HG02763 (cell line): ENCODE measurements at regions not wholly inside any gene's neighbourhood (a gene's known extent, or its start where the extent isn't known, plus 50 kb on each side); places are given as distances from the start of the nearest gene placed in this dataset.

Source experiments
- ATAC-seq: cut with Tn5 transposase; IDR thresholded peaks from one replicate; pipeline ENCODE4 v1.9.1; 2021; ENCODE audit warnings: mild to moderate bottlenecking, moderate library complexity; ENCODE audit not compliant: unreplicated experiment

DNA sequence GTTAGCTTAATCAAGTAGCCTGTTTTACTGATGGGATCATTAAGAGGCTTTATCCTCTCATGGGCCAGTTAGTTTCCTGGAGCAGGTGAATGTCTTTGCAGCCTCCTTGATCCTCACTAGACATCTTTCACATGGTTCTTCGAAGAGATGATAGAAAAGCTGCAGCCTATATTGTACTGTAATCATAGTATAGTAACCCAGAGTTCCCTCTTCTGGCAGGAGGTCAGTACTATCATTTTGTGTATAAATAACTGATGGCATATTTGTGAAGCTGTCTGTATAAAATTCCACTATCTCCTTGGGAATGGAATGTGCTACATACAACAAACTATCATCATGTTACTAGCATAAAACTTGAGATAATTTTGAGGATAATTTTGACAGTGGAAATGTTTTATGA is 123.8 kb upstream of the PRPS1L1 start:
- no peak for ATAC-seq

DNA sequence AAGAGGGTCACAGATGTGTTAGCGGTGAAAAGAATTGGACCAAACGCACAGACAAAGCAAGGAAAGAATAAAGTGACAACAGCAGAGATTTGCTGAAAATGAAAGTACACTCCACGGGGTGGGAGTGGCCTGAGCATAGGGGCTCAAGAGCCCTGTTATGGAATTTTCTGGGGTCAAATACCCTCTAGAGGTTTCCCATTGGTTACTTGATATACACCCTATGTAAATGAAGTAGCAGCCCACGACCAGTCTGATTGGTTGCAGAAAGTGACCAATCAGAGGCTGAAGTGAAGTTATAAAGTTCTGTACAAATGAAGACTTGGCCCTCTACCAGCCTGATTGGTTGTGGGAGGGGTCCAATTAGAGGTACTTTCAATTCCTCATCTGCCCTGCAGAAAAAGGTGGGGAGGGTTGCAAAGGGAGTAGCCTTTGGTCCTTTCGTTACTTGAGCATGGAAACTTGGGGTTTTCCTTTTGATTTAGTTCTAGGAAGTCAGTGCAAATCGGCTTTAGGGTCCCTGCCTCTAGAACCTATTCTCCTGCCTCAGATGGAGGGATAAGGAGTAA is 125.6 kb upstream of the PRPS1L1 start:
- ATAC-seq, result no peak

DNA sequence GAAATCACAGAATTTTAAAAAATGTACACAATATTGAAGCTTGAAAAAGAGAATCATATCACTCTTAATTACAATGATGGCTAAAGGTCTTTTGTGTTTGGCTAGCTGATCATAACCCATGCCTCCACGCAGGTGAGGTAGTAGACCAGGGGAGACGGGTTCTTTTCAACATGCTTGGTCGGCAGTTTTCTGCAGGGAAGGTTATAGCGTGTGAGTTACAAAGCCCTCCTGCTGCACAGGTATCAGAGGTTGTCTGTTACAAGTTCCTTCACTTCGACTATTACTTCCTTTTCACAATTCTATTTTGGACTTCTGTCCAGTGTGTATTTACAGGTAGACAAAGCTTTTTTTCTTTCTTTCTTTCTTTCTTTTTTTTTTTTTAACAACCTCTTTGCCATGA is 127.1 kb upstream of the PRPS1L1 start:
- no peak for ATAC-seq

DNA sequence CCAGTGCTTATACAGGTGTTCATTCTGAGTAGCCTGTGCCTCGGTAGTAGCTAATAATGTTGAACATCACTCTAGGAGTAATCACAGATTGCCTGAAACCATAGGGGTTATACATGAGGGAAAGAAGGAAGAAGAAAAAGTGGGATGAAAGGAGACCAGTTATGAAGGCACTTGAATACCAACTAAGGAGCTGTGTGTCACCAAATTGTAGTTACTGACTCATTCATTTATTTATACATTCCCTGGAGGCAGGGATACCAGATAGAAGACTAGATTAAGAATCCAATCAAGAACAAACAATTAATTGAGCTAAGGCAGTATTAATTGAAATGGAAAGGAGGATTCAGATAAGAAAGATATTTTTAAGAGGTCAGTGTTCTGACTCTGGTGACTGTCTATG is 129.6 kb upstream of the PRPS1L1 start:
- no peak for ATAC-seq

DNA sequence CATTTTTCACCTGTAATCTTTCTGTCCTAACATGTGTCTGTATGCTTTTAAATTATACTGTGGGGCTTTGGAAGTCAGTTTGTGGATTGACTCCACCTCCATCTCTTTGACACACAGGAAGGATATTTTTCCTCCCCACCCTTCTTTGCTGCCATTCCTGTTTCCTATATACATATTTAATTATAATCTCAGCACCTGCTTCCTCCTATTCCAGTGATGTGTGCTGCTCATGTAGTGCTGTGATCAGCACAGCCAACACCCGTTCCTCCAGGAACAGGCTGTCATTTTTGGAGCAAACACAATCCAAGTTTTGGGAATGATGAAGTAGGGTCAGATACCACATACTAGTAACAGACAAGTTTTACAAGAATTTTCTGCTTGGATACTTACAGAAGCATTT is 135.0 kb upstream of the PRPS1L1 start:
- no peak for ATAC-seq

DNA sequence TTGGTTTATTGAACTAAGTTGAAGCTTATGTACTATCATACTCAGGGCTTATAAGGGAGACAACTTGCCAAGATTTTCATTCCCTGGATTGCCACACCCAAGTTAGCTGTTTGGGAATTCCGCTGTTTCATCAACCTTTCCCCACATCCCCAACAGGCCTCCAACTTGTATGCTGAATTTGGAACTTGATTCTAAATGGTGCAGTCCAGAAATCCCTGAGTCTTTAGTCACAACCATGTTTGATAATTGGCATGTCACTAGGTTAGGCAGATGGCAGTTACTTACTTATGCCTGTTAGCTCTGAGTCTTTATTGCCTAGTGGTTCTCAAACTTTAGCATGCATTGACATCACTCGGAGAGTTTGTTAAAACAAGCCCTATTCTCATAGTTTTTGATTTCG is 135.4 kb upstream of the PRPS1L1 start:
- no peak for ATAC-seq

DNA sequence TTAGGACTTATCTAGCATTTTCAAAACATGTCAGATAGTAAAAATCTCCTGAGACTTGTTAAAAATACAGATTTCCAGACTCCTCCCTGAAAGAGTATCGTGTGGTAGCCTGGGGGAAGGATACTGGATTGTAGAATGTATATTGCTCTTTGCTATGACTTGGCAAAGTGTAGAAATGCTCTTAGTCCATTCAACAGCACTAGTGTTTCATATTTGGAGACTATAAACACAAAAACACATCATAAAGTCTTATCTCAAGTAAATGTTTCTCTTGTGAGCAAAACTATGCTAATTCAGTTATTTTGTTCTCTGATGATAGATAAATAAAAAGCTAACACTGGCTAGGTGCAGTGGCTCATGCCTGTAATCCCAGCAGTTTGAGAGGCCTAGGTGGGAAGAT is 137.5 kb upstream of the PRPS1L1 start:
- ATAC-seq, result no peak

DNA sequence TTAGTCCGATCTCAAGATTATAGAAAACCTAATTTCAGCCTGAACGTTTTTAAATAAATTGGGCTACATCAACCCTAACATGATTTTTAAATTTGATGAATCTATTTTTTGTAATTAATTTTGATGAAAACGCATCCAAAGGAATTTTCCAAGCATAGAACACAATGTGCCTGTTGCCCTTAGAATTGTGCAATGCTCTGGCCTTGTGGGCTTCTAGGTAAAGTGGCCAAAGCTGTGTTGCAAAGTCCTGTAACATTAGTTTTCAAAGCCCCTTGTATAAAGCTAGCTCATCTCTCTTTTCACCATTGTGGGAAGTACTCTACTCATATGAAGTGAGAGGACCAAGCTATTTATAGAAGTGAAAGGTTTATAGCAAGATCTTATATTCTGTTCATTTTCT is 138.4 kb upstream of the PRPS1L1 start:
- no peak for ATAC-seq

DNA sequence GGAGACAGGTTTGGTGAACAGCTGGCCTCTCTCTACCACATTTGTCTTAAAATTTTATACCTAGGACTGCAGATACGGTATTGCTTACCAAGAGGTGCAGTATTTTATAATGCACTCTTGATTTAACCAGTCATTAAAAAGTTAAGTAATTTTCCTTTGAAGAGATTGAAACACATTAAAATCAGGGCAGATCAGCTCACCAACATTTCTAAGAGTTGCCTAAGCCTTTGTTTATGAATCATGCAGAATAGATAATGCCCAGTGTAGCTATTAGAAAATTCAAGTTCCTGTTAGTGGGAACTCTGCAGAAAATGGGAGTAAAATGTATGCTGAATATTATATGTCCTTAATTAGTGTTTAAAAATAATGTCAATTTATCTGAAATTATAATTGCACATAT is 140.2 kb upstream of the PRPS1L1 start:
- no peak for ATAC-seq

DNA sequence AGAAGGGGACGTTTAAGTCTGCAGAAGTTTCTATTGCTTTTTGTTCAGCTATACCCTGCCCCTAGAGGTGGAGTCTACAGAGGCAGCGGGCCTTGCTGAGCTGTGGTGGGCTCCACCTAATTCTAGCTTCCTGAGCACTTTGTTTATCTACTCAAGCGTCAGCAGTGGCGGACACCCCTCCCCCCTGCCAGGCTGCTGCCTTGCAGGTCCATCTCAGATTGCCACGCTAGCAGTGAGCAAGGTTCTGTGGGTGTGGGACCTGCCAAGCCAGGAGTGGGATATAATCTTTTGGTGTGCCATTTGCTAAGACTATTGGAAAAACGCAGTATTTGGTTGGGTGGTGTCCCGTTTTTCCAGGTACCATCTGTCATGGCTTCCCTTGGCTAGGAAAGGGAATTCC is 147.3 kb upstream of the PRPS1L1 start:
- no peak for ATAC-seq

DNA sequence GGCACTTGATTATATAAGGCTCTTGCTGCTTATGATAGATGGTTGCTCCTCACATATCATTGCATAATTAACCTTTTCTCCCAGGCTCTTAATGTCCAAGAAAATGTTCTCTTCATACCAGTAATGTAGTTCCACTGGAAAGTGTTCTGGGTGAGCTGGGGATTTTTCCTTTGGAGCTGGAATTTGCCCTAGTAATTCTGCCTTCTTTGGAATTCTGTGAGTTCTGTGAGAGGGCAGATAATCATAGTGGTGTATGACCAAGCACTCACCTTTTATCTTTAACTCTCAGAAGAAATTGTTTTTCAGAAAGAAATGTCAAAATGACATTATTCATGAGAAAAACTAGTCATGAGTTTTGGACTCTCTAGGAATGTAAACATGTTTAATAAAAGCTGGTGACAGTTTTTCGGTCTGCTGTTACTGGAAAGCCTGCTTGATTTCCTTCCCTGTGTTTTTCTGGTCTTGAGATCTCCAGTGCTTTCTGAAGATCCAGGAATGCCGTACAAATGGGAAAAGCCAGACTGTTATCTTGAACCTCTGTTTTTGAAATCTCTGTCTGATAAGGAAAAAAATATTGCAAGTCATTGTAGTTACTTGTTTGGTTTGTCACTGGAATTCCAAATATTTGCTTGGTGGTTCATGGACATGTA is 148.3 kb upstream of the PRPS1L1 start:
- no peak for ATAC-seq

DNA sequence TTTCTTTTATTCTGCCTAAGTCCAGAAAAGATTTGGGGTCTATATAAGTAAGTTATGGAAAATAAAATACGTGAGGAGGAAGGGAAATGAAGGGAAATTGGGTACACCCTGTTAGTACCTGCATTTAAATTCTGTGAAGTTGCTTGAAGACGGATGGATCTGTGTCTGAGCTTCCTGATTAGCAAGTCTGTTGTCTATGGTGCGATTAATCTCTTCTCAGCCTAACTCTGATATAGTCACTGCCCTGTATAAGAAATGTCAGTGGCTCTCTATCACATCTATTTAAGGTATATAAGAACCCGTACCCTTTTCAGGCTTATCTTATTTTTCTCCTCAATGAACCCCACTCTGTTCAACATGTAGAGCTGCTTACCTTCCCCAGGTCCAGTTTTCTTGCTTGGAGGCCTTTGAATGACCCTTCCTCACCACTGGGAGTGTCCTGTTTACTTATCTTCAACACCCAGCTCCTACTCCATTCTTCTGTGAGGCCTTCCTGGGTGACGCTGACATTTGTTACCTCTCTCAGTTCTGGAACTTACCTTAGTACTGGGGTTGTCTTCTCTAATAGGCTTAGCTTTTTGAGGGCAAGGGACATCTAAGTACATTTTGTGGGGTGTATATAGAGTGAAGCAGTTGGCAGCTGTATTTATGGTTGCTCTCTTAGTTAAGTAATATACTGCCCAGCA is 149.6 kb upstream of the PRPS1L1 start:
- ATAC-seq, result no peak

DNA sequence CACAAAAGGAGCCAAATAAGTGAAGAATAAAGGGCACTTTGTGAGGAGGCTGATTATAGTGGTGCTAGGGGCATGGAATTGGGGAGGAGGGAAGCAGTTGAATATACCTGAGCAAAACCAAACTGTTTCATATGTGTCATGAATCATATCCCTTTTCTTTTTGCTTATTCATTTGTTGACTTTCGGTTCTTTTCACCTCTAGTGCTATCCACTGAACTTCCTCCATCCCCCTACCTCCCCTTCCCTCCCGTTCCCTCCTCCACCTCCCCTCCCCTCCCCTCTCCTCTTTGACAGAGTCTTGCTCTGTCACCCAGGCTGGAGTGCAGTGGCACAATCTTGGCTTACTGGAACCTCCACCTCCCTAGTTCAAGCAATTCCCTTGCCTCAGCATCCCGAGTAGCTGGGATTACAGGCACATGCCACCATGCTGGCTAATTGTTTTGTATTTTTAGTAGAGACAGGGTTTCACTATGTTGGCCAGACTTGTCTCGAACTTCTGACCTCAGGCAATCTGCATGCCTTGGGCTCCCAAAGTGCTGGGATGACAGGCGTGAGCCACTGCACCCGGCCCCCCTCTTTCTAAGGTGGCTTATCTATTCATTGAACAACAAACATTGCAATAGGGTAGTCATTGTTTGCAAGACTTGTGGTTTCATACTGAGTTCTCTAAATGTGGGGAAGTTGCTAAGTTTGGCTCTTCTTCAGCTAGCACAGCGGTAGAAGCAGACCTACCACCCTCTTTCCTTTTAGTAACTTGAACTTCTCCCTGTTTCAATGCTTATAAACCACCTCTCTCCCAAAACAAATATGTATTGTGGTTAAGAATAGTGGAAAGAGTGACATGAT is 150.4 kb upstream of the PRPS1L1 start:
- peak; percentile 91 for ATAC-seq

DNA sequence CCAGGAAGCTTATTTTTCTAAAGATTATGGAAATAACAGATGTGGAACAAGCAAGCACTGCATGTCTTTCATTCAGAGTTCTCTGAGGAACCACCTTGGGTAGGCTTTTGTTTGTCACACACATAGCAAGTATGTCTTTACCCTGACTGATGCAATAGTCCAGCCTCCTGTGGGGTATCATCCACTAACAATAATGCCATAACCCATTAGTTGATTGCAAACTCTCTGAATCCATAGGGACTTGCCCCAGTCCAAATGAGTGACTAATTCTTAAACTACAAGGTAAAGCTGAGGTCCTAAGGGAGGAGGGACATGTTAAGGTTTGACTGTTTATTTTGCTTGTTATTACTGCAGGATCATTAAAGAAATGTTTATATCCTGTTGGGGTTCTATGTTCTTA is 151.4 kb upstream of the PRPS1L1 start:
- ATAC-seq, result no peak

DNA sequence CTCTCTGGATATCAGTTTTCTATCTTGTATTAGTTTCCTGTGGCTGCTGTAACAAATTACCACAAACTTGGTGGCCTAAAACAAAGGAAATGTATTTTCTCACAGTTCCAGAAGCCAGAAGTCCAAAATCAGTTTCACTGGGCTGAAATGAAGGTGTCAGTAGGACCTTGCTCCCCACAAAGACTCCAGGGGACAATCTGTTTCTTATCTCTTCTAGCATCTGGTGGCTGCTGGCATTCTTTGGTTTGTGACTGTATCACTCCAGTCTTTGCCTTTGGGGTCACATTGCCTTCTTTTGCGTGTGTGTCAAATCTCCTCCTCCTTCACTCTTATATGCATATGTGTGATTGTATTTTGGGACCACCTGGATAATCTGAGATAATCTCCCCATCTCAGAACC is 153.0 kb upstream of the PRPS1L1 start:
- no peak for ATAC-seq

DNA sequence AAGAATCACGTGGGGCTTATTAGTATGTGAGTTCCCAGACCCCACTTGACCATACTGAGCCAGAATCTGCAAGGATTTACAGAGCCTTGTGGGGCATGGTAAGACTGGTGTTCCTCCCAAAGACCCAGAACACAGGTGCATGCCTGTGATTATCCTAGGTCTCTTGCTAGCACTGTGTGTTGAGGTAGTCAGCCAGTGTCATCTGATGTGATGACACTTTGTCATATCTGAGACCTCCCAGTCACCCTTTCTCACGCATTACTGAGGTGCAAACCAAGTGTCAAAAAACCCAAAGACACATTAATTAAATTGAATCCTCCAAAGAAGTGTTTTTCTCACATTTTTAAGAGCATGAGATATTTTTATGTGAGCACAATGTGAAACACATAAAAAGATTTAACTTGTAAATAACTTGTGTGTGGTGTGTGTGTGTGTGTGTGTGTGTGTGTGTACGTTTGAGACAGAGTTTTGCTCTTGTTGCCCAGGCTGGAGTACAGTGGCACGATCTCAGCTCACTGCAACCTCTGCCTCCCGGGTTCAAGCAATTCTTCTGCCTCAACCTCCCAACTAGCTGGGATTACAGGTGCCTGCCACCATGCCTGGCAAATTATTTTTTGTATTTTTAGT is 162.0 kb upstream of the PRPS1L1 start:
- no peak for ATAC-seq

DNA sequence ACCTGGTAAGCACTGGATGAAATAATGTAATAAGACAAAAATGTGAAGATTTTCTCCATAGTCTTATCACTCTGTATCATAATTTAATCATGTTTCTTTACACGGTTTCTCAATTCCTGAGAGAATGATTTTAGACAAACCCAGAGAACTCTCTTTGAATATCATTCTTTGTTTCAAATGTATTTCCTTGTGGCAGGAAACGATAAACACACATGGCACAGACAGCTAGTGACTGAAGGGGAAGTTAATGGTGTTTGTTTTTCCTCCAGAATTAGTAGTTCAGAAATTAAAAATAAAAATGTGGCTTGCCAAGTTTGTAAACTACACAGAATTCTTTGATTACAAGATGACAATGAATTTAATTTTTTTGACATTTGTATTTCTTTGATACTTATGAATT is 163.7 kb upstream of the PRPS1L1 start:
- no peak for ATAC-seq

DNA sequence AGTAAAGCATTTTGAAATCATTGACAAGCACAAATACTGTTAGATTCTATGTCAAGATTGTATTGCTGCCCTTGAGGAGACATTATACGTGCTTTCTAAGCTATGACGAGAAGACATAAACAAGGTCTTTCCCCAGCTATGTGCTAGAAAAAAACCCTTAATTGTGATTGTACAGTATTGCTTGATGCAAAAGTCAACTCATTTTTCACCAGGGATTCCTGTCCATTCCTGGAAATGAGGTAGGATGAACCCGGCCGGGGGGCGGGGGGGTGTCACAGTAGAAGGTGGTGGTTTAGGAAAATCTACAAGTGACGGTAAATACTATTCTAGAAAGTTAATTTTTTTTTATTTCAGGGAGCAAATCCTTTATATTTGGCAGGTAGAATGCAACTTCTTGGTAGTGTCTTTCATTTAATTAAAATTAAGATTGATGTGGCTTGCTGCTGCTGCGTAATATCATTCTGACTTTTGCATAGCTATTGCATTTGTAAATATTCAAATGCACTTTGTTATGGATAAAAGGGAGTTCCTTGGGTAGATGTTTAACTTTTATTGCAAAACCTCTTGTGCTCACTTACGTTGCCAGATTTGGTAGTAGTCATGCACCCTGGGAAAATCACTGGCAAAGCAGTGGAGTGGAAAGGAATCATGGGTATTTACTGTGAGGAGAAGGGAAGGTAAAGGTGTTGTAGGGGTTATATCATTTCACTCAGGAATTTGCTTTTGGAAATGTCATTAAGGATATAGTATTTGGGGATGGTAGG is 164.4 kb upstream of the PRPS1L1 start:
- no peak for ATAC-seq

DNA sequence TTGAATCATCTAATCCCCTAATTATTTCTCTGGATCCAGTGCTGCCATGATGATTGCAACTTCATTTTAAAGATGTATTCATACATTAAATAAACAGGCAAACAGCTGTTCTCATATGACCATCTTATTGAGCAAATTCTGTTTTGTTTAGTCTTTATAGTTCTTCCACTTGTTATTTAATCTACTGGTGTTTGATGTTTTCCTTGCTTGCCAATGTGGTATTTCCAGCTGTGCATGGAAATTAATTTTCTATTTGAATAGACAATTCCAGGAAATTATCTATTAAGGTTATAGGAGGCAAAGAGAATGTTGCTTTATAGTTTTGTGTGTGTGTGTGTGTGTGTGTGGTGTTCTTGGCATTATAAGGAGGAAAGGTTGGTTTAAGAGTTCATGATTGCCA is 167.0 kb upstream of the PRPS1L1 start:
- ATAC-seq, result no peak

DNA sequence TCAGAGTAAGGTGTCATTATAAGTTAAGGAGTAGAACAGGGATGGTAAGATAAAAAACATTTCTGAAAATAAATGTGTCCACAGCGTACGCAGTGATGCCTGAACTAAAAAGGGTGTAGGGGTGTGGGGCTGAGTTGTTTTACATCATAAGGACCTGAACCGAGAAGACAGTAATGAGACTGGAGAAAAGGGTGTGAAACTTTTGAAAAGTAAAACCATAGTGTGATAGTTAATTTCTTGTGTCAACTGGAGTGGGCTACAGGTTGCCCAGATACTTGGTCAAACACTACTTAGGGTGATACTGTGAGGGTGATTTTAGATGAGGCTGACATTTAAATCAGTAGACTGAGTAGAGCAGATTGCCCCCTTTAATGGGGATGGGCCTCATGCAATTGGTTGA is 169.0 kb upstream of the PRPS1L1 start:
- ATAC-seq, result no peak

DNA sequence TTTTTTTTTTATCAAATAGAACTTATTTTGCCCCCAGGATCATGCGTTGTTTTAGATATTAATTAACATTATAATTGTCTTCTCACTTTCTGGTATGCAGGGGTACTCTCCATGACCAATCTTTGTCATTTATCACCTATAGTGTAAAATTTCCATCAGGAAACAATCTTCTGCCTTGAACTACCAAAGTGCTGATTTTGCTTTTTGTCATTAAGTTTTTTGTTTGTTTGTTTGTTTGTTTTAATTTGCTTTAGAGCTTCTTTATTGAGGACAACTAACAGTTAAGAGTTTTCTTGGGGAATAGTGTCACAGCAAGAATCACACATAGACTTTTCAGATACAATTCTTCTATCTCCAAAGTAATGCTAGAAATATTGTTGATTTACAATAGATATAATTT is 171.2 kb upstream of the PRPS1L1 start:
- ATAC-seq, result no peak
